ENCODE measurements at regions not wholly inside any gene's neighbourhood (a gene's known extent, or its start where the extent isn't known, plus 50 kb on each side); places are given as distances from the start of the nearest gene placed in this dataset.

DNA sequence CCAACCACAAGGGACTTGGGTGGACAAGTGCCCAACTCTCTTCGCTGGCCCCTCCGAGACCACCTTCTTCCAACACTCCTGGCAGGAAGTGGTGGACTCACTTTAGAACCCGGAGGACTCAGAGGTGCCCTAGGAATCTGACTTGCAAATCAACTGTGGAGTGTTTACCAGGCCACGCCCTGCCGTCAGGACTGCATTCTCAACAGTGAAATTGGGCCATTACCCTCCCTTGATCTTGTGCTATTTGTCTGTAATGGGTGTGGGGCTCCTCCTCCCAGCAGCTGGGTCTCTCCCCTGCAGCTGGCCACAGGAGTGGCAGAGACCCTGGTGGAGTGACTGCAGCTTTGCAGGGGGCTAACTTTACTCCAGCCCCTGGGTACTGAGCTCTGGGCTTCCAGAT lies 212.2 kb upstream of the RPL38 start:
- no peak overlapping the region for H2BK20ac ChIP-seq (ENCODE audit: low read length)
- no peak overlapping the region for H4K91ac ChIP-seq (replicated peaks; ENCODE audit: insufficient read length, low read length)
- H3K4me2 ChIP-seq (ENCODE audit: insufficient read depth in 1 of 2, low read depth in 2 of 2, low read length in 2 of 2), result no peak overlapping the region
- H3K23ac ChIP-seq (ENCODE audit: insufficient read length), result no peak overlapping the region
- no peaks in the 10 kb centered on the region for H3K23me2 ChIP-seq (ENCODE audit: low read depth, low read length)
- no peaks in the 10 kb centered on the region for H3K27me3 ChIP-seq (replicated peaks in 1 of 4; ENCODE audit: control insufficient read depth in 3 of 4, extremely low read depth in 1 of 4, insufficient read depth in 3 of 4, low read length in 3 of 4)
- no peak overlapping the region for H2BK120ac ChIP-seq (replicated peaks; ENCODE audit: low read depth, low read length)
- DNase-seq (ENCODE audit: low read depth in 1 of 2, low spot score in 2 of 2) (no peak), FAIRE-seq (no peak)
- peaks cover 0 to 5% (median 0%) of the 10 kb centered on the region in 4 experiments; a peak in 1 of 7 replicates for H3K4me1 ChIP-seq (replicated peaks in 1 of 4; ENCODE audit: control insufficient read depth in 3 of 4, insufficient read depth in 4 of 4, low read length in 3 of 4)
- H3K14ac ChIP-seq (ENCODE audit: insufficient read length), result no peak overlapping the region
- H3K9me3 ChIP-seq (ENCODE audit: insufficient read depth in 2 of 2, low read depth in 1 of 2, low read length in 1 of 2), result no peaks in the 10 kb centered on the region
- H2BK15ac ChIP-seq (ENCODE audit: low read length), result no peak overlapping the region
- no peak overlapping the region for H2BK5ac ChIP-seq (ENCODE audit: low read depth, low read length)
- no peak overlapping the region for H3K9ac ChIP-seq (replicated peaks in 1 of 4; ENCODE audit: extremely low read depth in 1 of 4, low read depth in 3 of 4, low read length in 3 of 4)
- no peak overlapping the region for H2AFZ ChIP-seq (ENCODE audit: low read length)
- CTCF ChIA-PET (ENCODE audit: partially characterized antibody), result interaction anchor here (0.6 to 12.0 kb wide), 7 partner anchors 20 to 736 kb away, joined by 3 to 110 read pairs (median 4); no protein-coding TSS in a partner anchor
- no peak overlapping the region for H3K27ac ChIP-seq (ENCODE audit: low read depth, low read length)
- no peaks in the 10 kb centered on the region for H4K20me1 ChIP-seq (replicated peaks in 1 of 2; ENCODE audit: control insufficient read depth in 1 of 2, insufficient read depth in 2 of 2, low read length in 2 of 2)
- no peak overlapping the region for H3K18ac ChIP-seq (ENCODE audit: extremely low read depth, low read length)
- 67% methylated on average over 5 of the region's 5 CpGs; no CpG with 5 or more reads in 1 of the 2 experiments for WGBS, 2 experiments (ENCODE audit: extremely low coverage in 1 of 2, insufficient coverage in 1 of 2, insufficient read length in 1 of 2, insufficient replicate concordance in 2 of 2, low coverage in 1 of 2, low lambda C conversion rate in 2 of 2, missing lambda C conversion rate in 1 of 2)
- H3K4me3 ChIP-seq (ENCODE audit: extremely low read depth in 1 of 4, insufficient read depth in 2 of 4, low read depth in 3 of 4, low read length in 4 of 4), result no peak overlapping the region
- TF ChIP-seq TAF1 (IDR thresholded peaks at IDR 0.05; ENCODE audit: low read depth, low read length) (no peak), E2F6 (IDR thresholded peaks at IDR 0.05) (no peak), RFX5 (IDR thresholded peaks at IDR 0.05; ENCODE audit: borderline replicate concordance, low read depth, low read length) (no peak), CBX8 (IDR thresholded peaks at IDR 0.05; ENCODE audit: borderline replicate concordance, low read depth, low read length) (no peak), PHF8 (conservative IDR thresholded peaks at IDR 0.05; ENCODE audit: low read depth, low read length) (no peak), CHD2 (IDR thresholded peaks at IDR 0.05; ENCODE audit: low read length) (no peak), SUZ12 (IDR thresholded peaks at IDR 0.05; ENCODE audit: low read length) (no peak), KDM5A (IDR thresholded peaks at IDR 0.05; ENCODE audit: low read length) (no peak)
- TF ChIP-seq, protein P1, sequence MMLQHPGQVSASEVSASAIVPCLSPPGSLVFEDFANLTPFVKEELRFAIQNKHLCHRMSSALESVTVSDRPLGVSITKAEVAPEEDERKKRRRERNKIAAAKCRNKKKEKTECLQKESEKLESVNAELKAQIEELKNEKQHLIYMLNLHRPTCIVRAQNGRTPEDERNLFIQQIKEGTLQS (IDR thresholded peaks at IDR 0.05; ENCODE audit: insufficient read depth, low read depth, low read length), result no peak
- H2AK5ac ChIP-seq (ENCODE audit: low read depth, low read length), result no peak overlapping the region
- no peak overlapping the region for H4K8ac ChIP-seq (ENCODE audit: extremely low read depth, insufficient read depth, low read length)
- no peak overlapping the region for H3K56ac ChIP-seq (replicated peaks; ENCODE audit: insufficient read length, low read depth, low read length)
- H3K4ac ChIP-seq (replicated peaks; ENCODE audit: insufficient read length, low read depth, low read length), result no peak overlapping the region
- POLR2A ChIA-PET (ENCODE audit: partially characterized antibody), result no interaction called here
- no peaks in the 10 kb centered on the region for H3K36me3 ChIP-seq (ENCODE audit: control insufficient read depth in 2 of 4, insufficient read depth in 4 of 4, low read length in 3 of 4)
- H4K5ac ChIP-seq (ENCODE audit: insufficient read length, low read depth, low read length), result no peak overlapping the region
- no peaks in the 10 kb centered on the region for H3K79me2 ChIP-seq (ENCODE audit: control insufficient read depth in 1 of 2, insufficient read depth in 2 of 2, low read length in 2 of 2)
- no peak overlapping the region for H2BK12ac ChIP-seq (ENCODE audit: low read depth, low read length)
- no peaks in the 10 kb centered on the region; the same call in 1 of the 2 replicates for H3K79me1 ChIP-seq (ENCODE audit: low read depth, low read length)
